MM.1S (cell line): ENCODE measurements at regions not wholly inside any gene's neighbourhood (a gene's known extent, or its start where the extent isn't known, plus 50 kb on each side); places are given as distances from the start of the nearest gene placed in this dataset.

Source experiments
- DNase-seq: peaks from one replicate; pipeline ENCODE4 v3.0.0-alpha.2; 2015
- H2AFZ ChIP-seq: fragments of 300-600 bp; sonication (generic); 2 replicates; pipeline ENCODE4 v1.6.0; 2016; ENCODE audit warnings: antibody characterized with exemption, low read length
- H3F3A ChIP-seq: fragments of 300-600 bp; sonication (generic); 2 replicates; pipeline ENCODE4 v1.6.1; 2016; ENCODE audit warnings: mild to moderate bottlenecking, antibody characterized with exemption, low read length, moderate library complexity, mixed read lengths; ENCODE audit not compliant: insufficient read depth
- H3K27ac ChIP-seq: fragments of 300-600 bp; sonication (generic); 2 replicates; pipeline ENCODE4 v1.5.1; 2016; ENCODE audit warnings: mild to moderate bottlenecking, low read length
- H3K27me3 ChIP-seq: fragments of 300-600 bp; sonication (generic); replicated peaks from 2 replicates; pipeline ENCODE4 v1.6.0; 2016; ENCODE audit warnings: low read length; ENCODE audit not compliant: insufficient read depth
- H3K36me3 ChIP-seq: fragments of 300-600 bp; sonication (generic); replicated peaks from 2 replicates; pipeline ENCODE4 v1.6.1; 2016; ENCODE audit warnings: mild to moderate bottlenecking, low read length, mixed read lengths; ENCODE audit not compliant: insufficient read depth
- H3K4me1 ChIP-seq: fragments of 300-600 bp; sonication (generic); 2 replicates; pipeline ENCODE4 v1.6.1; 2016; ENCODE audit warnings: low read length, mixed read lengths
- H3K4me2 ChIP-seq: fragments of 300-600 bp; sonication (generic); 2 replicates; pipeline ENCODE4 v1.6.0; 2016; ENCODE audit warnings: low read depth, low read length
- H3K4me3 ChIP-seq: fragments of 300-600 bp; sonication (generic); 2 replicates; pipeline ENCODE4 v1.5.1; 2016; ENCODE audit warnings: low read length, mixed read lengths
- H3K79me2 ChIP-seq: fragments of 300-600 bp; sonication (generic); 2 replicates; pipeline ENCODE4 v1.6.1; 2016; ENCODE audit warnings: mixed run types, low read length, mixed read lengths
- H3K9ac ChIP-seq: fragments of 300-600 bp; sonication (generic); 2 replicates; pipeline ENCODE4 v1.6.1; 2016; ENCODE audit warnings: low read length, mixed read lengths
- H3K9me2 ChIP-seq: fragments of 300-600 bp; sonication (generic); replicated peaks from 2 replicates; pipeline ENCODE4 v1.6.1; 2016; ENCODE audit warnings: mild to moderate bottlenecking, low read length, mixed read lengths; ENCODE audit not compliant: insufficient read depth
- H3K9me3 ChIP-seq: fragments of 300-600 bp; sonication (generic); replicated peaks from 2 replicates; pipeline ENCODE4 v1.6.1; 2016; ENCODE audit warnings: mild to moderate bottlenecking, low read length, mixed read lengths; ENCODE audit not compliant: insufficient read depth
- H4K20me1 ChIP-seq: fragments of 300-600 bp; sonication (generic); 2 replicates; pipeline ENCODE4 v1.6.1; 2016; ENCODE audit warnings: mild to moderate bottlenecking, low read length, moderate library complexity, mixed read lengths; ENCODE audit not compliant: insufficient read depth
- CTCF ChIP-seq: fragments of 300-600 bp; sonication (generic); IDR thresholded peaks from 2 replicates; pipeline ENCODE4 v1.5.1; 2016; ENCODE audit warnings: antibody characterized with exemption, low read length, mixed read lengths
- EZH2 ChIP-seq: fragments of 300-600 bp; sonication (generic); optimal IDR thresholded peaks from 2 replicates; pipeline ENCODE3; 2017; ENCODE audit warnings: low read depth, mild to moderate bottlenecking, antibody characterized with exemption, low read length, mixed read lengths
- EZH2phosphoT487 ChIP-seq: fragments of 300-600 bp; sonication (generic); IDR thresholded peaks from 2 replicates; pipeline ENCODE4 v1.6.1; 2018; ENCODE audit warnings: antibody characterized with exemption, low read length

GRCh38 chr14:62118461-62118860 is 356.2 kb downstream of the SNAPC1 start:
- no peaks in the 10 kb centered on the region for H4K20me1 ChIP-seq
- no peak overlapping the region for H3K27ac ChIP-seq
- no peak overlapping the region for H2AFZ ChIP-seq
- H3K9ac ChIP-seq, result no peak overlapping the region
- H3F3A ChIP-seq, result no peaks in the 10 kb centered on the region
- H3K4me3 ChIP-seq, result no peak overlapping the region
- no peaks in the 10 kb centered on the region for H3K36me3 ChIP-seq
- H3K9me3 ChIP-seq, result no peaks in the 10 kb centered on the region
- H3K4me2 ChIP-seq, result no peak overlapping the region
- no peak for DNase-seq
- H3K27me3 ChIP-seq, result no peaks in the 10 kb centered on the region
- TF ChIP-seq CTCF, result no peak
- no peak for TF ChIP-seq EZH2phosphoT487
- TF ChIP-seq EZH2, result no peak
- H3K9me2 ChIP-seq, result no peaks in the 10 kb centered on the region
- H3K4me1 ChIP-seq, result no peaks in the 10 kb centered on the region
- no peaks in the 10 kb centered on the region for H3K79me2 ChIP-seq

DNA sequence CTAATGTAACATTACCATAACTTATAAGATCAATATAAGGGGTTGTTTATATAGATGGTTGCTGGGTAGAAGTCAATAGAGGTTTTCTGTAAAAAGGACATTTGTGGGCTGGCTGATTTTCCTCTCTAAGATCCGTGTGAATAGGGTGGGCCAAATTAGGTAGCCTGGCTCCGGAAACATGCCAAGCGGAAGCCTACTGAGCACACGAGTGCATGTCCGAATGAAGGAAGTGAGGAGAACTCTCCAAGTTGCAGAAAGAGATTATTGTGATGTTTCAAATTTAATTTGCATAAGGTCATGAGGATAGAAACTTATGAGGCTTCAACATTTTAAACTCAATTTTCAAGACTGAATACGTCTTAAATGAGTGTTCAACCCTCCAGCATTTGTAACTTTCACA is 356.7 kb downstream of the SNAPC1 start:
- H3K9me2 ChIP-seq, result no peaks in the 10 kb centered on the region
- no peaks in the 10 kb centered on the region for H3K4me1 ChIP-seq
- no peak overlapping the region for H3K4me2 ChIP-seq
- no peak for TF ChIP-seq EZH2phosphoT487
- no peak for TF ChIP-seq CTCF
- no peak for TF ChIP-seq EZH2
- no peak overlapping the region for H3K27ac ChIP-seq
- H4K20me1 ChIP-seq, result no peaks in the 10 kb centered on the region
- no peak for DNase-seq
- H3K4me3 ChIP-seq, result no peak overlapping the region
- no peaks in the 10 kb centered on the region for H3K36me3 ChIP-seq
- no peaks in the 10 kb centered on the region for H3F3A ChIP-seq
- H3K79me2 ChIP-seq, result no peaks in the 10 kb centered on the region
- no peak overlapping the region for H2AFZ ChIP-seq
- no peaks in the 10 kb centered on the region for H3K9me3 ChIP-seq
- no peak overlapping the region for H3K9ac ChIP-seq
- H3K27me3 ChIP-seq, result no peaks in the 10 kb centered on the region

DNA sequence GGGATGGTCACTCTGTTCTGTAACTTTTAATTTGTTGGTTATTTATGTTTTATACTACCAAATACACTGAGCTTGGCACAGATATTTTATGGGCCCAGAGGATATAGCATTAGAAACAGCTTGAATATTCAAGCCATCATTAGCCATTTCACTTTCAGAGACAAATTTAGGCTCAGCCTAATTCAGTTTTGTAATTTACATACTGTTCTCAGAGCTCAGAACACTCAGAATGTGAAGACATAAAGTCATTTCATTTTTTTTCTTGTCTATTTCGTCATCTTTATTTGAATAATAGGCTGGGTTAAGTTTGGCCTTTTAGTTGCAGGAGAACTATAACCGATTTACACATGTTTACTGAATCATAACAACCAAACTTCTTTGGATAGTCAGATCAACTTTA is 361.7 kb downstream of the SNAPC1 start:
- TF ChIP-seq EZH2 (no peak), EZH2phosphoT487 (no peak), CTCF (no peak)
- Histone ChIP-seq H3K79me2 (no peaks in the 10 kb centered on the region), H3K4me2 (no peak overlapping the region), H3K9ac (no peak overlapping the region), H3K27me3 (no peaks in the 10 kb centered on the region), H3K4me3 (no peak overlapping the region), H3K36me3 (no peaks in the 10 kb centered on the region), H3K4me1 (no peaks in the 10 kb centered on the region), H4K20me1 (no peaks in the 10 kb centered on the region), H3K9me3 (no peaks in the 10 kb centered on the region), H3F3A (no peaks in the 10 kb centered on the region), H3K9me2 (no peaks in the 10 kb centered on the region), H2AFZ (no peak overlapping the region), H3K27ac (no peak overlapping the region)
- DNase-seq, result no peak

DNA sequence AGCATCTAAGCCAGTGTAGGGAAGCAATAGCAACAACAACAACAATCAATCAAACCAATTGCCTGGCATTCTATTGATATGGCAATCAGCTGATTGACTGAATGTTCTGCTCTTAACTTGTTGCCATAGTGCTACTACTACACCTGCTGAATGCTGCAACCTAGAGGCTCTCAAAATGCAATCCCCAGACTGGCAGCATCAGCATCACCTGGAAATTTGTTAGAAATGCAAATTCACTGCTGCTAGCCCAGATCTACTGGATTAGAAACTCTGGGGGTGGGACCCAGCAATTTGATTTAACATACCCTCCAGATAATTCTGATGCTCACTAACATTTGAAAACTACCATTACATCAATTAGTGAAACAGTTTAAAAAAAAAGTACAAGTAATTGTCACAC is 363.6 kb downstream of the SNAPC1 start:
- no peaks in the 10 kb centered on the region for H3K9me3 ChIP-seq
- no peak overlapping the region for H3K4me2 ChIP-seq
- no peaks in the 10 kb centered on the region for H3K4me1 ChIP-seq
- H3K27me3 ChIP-seq, result no peaks in the 10 kb centered on the region
- H3K4me3 ChIP-seq, result no peak overlapping the region
- no peaks in the 10 kb centered on the region for H3K36me3 ChIP-seq
- H2AFZ ChIP-seq, result no peak overlapping the region
- no peaks in the 10 kb centered on the region for H4K20me1 ChIP-seq
- no peak for DNase-seq
- no peaks in the 10 kb centered on the region for H3F3A ChIP-seq
- no peaks in the 10 kb centered on the region for H3K79me2 ChIP-seq
- no peaks in the 10 kb centered on the region for H3K9me2 ChIP-seq
- TF ChIP-seq CTCF (no peak), EZH2 (no peak), EZH2phosphoT487 (no peak)
- H3K27ac ChIP-seq, result no peak overlapping the region
- no peak overlapping the region for H3K9ac ChIP-seq
